OCI-LY3 (cell line): ENCODE measurements at regions not wholly inside any gene's neighbourhood (a gene's known extent, or its start where the extent isn't known, plus 50 kb on each side); places are given as distances from the start of the nearest gene placed in this dataset.

Source experiments
- H2AFZ ChIP-seq: fragments of 200-600, 300-600 bp; shearing (Covaris generic); 2 replicates; pipeline ENCODE4 v1.6.0; 2014; ENCODE audit warnings: antibody characterized with exemption, low read depth, low read length
- H3K27ac ChIP-seq: fragments of 200-600, 300-600 bp; sonication (generic); 2 replicates; pipeline ENCODE4 v1.5.1; 2014; ENCODE audit warnings: mild to moderate bottlenecking, low read length, moderate library complexity, mixed read lengths
- H3K27me3 ChIP-seq: fragments of 200-600, 300-600 bp; sonication (generic); 2 replicates; pipeline ENCODE4 v1.6.1; 2014; ENCODE audit warnings: low read depth, low read length, mixed read lengths
- H3K36me3 ChIP-seq: fragments of 200-600, 300-600 bp; sonication (generic); replicated peaks from 2 replicates; pipeline ENCODE3; 2014; ENCODE audit warnings: low read depth, low read length, mixed read lengths
- H3K4me1 ChIP-seq: fragments of 300-600, 200-600 bp; sonication (generic); 2 replicates; pipeline ENCODE4 v1.6.1; 2014; ENCODE audit warnings: low read length, mixed read lengths
- H3K4me2 ChIP-seq: fragments of 200-600, 300-600 bp; sonication (generic); 2 replicates; pipeline ENCODE4 v1.6.1; 2014; ENCODE audit warnings: low read length, mixed read lengths
- H3K4me3 ChIP-seq: fragments of 300-600, 200-600 bp; sonication (generic); 2 replicates; pipeline ENCODE4 v1.5.1; 2014; ENCODE audit warnings: antibody characterized with exemption, mild to moderate bottlenecking, low read length, moderate library complexity
- H3K79me2 ChIP-seq: fragments of 300-600, 200-600 bp; shearing (Covaris generic); 2 replicates; pipeline ENCODE4 v1.6.1; 2014; ENCODE audit warnings: mild to moderate bottlenecking, low read length, mixed read lengths
- H3K9ac ChIP-seq: fragments of 300-600, 200-600 bp; shearing (Covaris generic); 2 replicates; pipeline ENCODE4 v1.6.0; 2014; ENCODE audit warnings: mild to moderate bottlenecking, low read length, moderate library complexity
- H3K9me3 ChIP-seq: fragments of 200-600, 300-600 bp; shearing (Covaris generic); 2 replicates; pipeline ENCODE4 v1.6.1; 2014; ENCODE audit warnings: low read length, mixed read lengths; ENCODE audit not compliant: insufficient read depth
- H4K20me1 ChIP-seq: fragments of 200-600, 300-600 bp; sonication (generic); 2 replicates; pipeline ENCODE4 v1.6.1; 2016; ENCODE audit warnings: low read length, mixed read lengths; ENCODE audit not compliant: insufficient read depth
- EZH2phosphoT487 ChIP-seq: fragments of 200-600 bp; shearing (Covaris generic); IDR thresholded peaks from 2 replicates; pipeline ENCODE4 v1.6.1; 2018; ENCODE audit warnings: antibody characterized with exemption, mixed run types, low read depth
- TF ChIP-seq, protein P1 (sequence below): fragments of 200-600, 300-600 bp; sonication (generic); IDR thresholded peaks from 2 replicates; pipeline ENCODE4 v1.5.1; 2014; ENCODE audit warnings: antibody characterized with exemption, low read length, low read depth

DNA sequence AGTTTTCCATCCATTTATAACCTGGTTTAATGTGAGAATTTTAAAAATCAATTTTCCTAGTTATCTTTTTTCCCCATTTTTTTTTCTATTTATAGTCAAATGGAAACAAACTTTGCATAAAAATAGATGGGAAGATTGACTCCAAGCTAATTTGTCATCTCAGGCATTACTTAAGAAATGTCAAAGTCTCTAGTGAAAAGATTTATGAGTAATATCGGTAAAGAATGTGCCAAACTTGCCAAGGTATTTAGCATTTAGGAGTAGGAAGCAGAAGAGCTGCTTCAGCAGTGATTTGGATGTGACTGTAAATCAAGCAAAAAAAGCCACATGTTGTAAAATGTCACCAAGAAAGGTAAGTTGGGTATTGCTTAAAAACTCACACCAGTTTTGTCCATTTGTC, 108.6 kb downstream of the LACC1 start:
- Histone ChIP-seq H3K4me1 (no peaks in the 10 kb centered on the region), H3K4me2 (no peak overlapping the region), H4K20me1 (no peaks in the 10 kb centered on the region), H3K4me3 (no peak overlapping the region), H3K9me3 (no peaks in the 10 kb centered on the region), H3K36me3 (no peaks in the 10 kb centered on the region), H2AFZ (no peak overlapping the region), H3K27ac (no peak overlapping the region), H3K79me2 (no peaks in the 10 kb centered on the region), H3K9ac (no peak overlapping the region), H3K27me3 (peaks cover 83% of the 10 kb centered on the region)
- no peak for TF ChIP-seq EZH2phosphoT487
- TF ChIP-seq, protein P1, sequence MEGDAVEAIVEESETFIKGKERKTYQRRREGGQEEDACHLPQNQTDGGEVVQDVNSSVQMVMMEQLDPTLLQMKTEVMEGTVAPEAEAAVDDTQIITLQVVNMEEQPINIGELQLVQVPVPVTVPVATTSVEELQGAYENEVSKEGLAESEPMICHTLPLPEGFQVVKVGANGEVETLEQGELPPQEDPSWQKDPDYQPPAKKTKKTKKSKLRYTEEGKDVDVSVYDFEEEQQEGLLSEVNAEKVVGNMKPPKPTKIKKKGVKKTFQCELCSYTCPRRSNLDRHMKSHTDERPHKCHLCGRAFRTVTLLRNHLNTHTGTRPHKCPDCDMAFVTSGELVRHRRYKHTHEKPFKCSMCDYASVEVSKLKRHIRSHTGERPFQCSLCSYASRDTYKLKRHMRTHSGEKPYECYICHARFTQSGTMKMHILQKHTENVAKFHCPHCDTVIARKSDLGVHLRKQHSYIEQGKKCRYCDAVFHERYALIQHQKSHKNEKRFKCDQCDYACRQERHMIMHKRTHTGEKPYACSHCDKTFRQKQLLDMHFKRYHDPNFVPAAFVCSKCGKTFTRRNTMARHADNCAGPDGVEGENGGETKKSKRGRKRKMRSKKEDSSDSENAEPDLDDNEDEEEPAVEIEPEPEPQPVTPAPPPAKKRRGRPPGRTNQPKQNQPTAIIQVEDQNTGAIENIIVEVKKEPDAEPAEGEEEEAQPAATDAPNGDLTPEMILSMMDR: no peak

DNA sequence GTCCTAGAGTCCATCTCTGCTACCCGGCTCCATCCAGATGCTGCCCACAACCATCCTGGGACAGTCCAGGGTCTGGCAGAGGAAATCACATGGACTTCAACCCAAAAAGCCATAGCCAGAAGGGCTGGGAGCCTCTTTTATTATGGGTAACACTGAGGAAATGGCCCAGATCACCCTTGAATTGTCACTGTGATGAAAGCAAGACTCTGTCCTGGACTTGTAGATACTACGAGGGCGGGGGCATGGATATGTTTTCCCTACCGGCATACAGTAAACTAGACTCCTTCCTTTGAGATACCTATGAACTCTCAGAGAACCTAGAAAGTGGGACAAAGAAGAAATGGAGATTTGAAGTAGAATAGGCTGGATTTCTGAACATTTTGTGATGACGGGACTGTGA, 110.3 kb downstream of the LACC1 start:
- Histone ChIP-seq H3K9ac (no peak overlapping the region), H4K20me1 (no peaks in the 10 kb centered on the region), H2AFZ (no peak overlapping the region), H3K36me3 (no peaks in the 10 kb centered on the region), H3K9me3 (peaks cover 4% of the 10 kb centered on the region; the same call in 1 of the 2 replicates), H3K27ac (no peak overlapping the region), H3K4me2 (no peak overlapping the region), H3K79me2 (no peaks in the 10 kb centered on the region), H3K4me3 (no peak overlapping the region), H3K27me3 (peaks cover 83% of the 10 kb centered on the region), H3K4me1 (no peaks in the 10 kb centered on the region)
- TF ChIP-seq, protein P1: no peak
- TF ChIP-seq EZH2phosphoT487: no peak

DNA sequence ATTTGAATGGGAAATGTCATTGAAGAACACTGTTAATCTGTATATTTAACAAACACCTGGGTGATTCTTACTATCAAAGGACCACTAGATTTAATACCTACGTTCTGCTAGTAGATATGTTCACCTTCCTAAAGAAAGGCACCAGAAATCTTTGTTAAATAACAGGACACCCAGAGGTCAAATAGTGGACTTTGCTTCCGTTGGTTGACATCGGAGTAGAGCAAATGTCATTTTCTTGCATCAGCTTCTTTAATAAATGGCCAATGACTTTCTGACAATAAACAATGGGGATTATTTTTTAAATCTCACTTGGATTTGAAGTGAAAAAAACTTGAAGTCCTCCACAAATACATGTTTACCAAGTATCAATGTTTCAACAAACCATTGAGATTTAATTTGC, 111.1 kb downstream of the LACC1 start:
- H3K9me3 ChIP-seq: peaks cover 11% of the 10 kb centered on the region; the same call in 1 of the 2 replicates
- H3K27me3 ChIP-seq: peaks cover 78% of the 10 kb centered on the region
- no peak overlapping the region for H3K4me3 ChIP-seq
- TF ChIP-seq, protein P1: no peak
- TF ChIP-seq EZH2phosphoT487: no peak
- H3K27ac ChIP-seq: no peak overlapping the region
- H3K79me2 ChIP-seq: no peaks in the 10 kb centered on the region
- no peaks in the 10 kb centered on the region for H3K36me3 ChIP-seq
- H3K9ac ChIP-seq: no peak overlapping the region
- H2AFZ ChIP-seq: no peak overlapping the region
- H3K4me2 ChIP-seq: no peak overlapping the region
- no peaks in the 10 kb centered on the region for H3K4me1 ChIP-seq
- no peaks in the 10 kb centered on the region for H4K20me1 ChIP-seq

DNA sequence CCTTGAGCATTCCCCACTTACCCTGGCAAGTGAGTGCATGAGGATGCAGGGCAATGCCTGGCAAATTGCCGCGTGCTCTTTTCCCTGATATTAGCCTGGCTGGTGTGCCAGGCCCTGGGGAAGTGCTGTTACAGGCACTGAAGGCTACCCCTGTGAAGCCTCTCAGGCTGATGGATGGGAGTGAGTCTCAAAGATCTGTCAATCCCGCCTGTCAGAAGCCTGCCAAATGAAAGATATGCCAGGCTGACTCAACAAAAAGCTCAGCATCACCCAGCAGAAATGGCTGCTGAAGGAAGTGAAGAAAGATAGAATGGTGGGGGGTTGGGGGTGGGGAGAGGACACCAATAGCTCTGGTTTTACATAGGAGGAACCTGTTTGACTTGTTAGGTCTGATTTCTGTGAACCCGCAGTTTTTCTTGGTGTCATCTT, 112.1 kb downstream of the LACC1 start:
- no peaks in the 10 kb centered on the region for H3K4me1 ChIP-seq
- H3K4me3 ChIP-seq: no peak overlapping the region
- H3K36me3 ChIP-seq: no peaks in the 10 kb centered on the region
- H3K27ac ChIP-seq: no peak overlapping the region
- H3K79me2 ChIP-seq: no peaks in the 10 kb centered on the region
- no peaks in the 10 kb centered on the region for H4K20me1 ChIP-seq
- H2AFZ ChIP-seq: no peak overlapping the region
- no peak for TF ChIP-seq EZH2phosphoT487
- TF ChIP-seq, protein P1: no peak
- H3K9me3 ChIP-seq: peaks cover 11% of the 10 kb centered on the region; the same call in 1 of the 2 replicates
- H3K4me2 ChIP-seq: no peak overlapping the region
- H3K27me3 ChIP-seq: peaks cover 78% of the 10 kb centered on the region
- H3K9ac ChIP-seq: no peak overlapping the region
